ENCODE measurements at regions not wholly inside any gene's neighbourhood (a gene's known extent, or its start where the extent isn't known, plus 50 kb on each side); places are given as distances from the start of the nearest gene placed in this dataset.

- TF ChIP-seq CTCF (IDR thresholded peaks at IDR 0.05) (no peak), POLR2A (IDR thresholded peaks at IDR 0.05) (no peak)
These were observed 104.2 kb upstream of the CASZ1 start for GRCh38 chr1:10900691-10901090.

Data from uterus (tissue), 2 donors.